Hepatocyte (in vitro differentiated cells): ENCODE measurements at regions not wholly inside any gene's neighbourhood (a gene's known extent, or its start where the extent isn't known, plus 50 kb on each side); places are given as distances from the start of the nearest gene placed in this dataset.

Experiments used
- CTCF ChIP-seq: fragments of 200-600 bp; sonication (generic); IDR thresholded peaks from 2 replicates; pipeline ENCODE4 v1.5.1; 2016; ENCODE audit warnings: antibody characterized with exemption, mild to moderate bottlenecking; ENCODE audit not compliant: poor library complexity
- EZH2 ChIP-seq: fragments of 200-600 bp; sonication (generic); IDR thresholded peaks from 2 replicates; pipeline ENCODE4 v1.6.1; 2016; ENCODE audit warnings: antibody characterized with exemption, mild to moderate bottlenecking, borderline replicate concordance
- EZH2phosphoT487 ChIP-seq: fragments of 200-600 bp; sonication (generic); IDR thresholded peaks from one replicate; pipeline ENCODE4 v1.6.1; 2018; ENCODE audit warnings: antibody characterized with exemption, mild to moderate bottlenecking, low read depth, moderate library complexity; ENCODE audit not compliant: unreplicated experiment, severe bottlenecking

GRCh38 chr12:67496581-67496980 is 152.0 kb upstream of the DYRK2 start:
- TF ChIP-seq CTCF: no peak
- no peak for TF ChIP-seq EZH2
- TF ChIP-seq EZH2phosphoT487: no peak
